ENCODE measurements at regions not wholly inside any gene's neighbourhood (a gene's known extent, or its start where the extent isn't known, plus 50 kb on each side); places are given as distances from the start of the nearest gene placed in this dataset.

- DNase-seq: no peak
Measured at GRCh38 chr10:3363311-3364045, 190.9 kb upstream of the PITRM1 start.

DNA sequence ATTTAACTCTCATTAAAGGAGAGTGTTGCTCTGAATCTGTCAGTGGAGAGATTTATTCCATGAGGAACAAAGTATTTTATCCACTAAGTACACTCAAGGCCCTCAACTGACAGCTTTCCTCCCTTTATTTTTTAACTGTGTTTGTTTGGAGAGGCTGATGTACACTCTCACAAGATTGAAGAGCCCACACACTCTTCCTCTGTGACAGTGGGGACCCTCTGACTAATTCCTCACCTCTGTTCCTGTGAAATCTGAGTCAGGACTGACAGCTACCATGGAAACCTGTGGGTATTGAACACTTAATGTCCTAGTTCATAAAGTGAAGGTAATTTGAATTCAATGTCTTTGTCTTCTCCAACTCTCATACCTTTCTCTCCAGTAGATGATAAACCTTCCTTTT, 189.8 kb upstream of the PITRM1 start:
- no peak for DNase-seq

- DNase-seq: no peak
Measured at GRCh38 chr10:3361640-3362039, 189.1 kb upstream of the PITRM1 start.

DNA sequence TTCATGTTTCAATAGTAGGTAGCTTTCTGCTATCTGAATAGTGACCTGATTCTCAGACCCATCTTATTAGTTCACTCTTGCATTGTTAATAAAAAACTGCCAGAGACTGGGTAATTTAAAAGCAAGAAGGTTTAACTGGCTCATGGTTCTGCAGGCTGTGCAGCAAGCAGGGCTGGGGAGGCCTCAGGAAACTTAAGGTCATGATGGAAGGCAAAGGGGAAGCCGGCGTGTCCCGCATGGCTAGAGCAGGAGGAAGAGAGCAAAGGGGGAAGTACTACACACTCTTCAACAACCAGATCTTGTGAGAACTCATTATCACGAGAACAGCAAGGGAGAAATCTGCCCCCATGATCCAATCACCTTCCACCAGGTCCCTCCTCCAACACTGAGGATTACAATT, 185.2 kb upstream of the PITRM1 start:
- no peak for DNase-seq

GRCh38 chr10:3355536-3355935, 183.0 kb upstream of the PITRM1 start:
- no peak for DNase-seq

GRCh38 chr10:3354174-3354900, 181.8 kb upstream of the PITRM1 start:
- DNase-seq: no peak

DNA sequence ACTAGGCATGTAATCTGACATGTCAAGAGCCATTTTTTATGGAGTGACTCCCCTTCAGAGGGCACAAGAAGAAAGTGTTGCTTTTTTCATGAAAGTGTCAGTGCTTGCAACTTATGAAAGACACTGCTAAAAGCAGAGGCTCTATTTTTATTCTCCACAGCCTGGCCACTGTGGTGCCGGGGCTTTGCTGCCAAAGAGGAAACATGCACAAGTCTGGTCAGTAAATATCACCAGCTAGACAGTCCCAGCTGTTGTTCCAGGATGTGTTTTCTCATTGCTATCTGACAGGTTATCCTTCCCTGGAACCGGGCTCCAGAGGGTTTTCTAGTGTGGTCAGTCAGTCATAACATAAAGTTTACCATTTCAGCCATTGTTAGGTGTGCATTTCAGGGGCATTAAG, 180.7 kb upstream of the PITRM1 start:
- no peak for DNase-seq

- no peak for DNase-seq
Measured at GRCh38 chr10:3350617-3351258, 178.2 kb upstream of the PITRM1 start.

DNA sequence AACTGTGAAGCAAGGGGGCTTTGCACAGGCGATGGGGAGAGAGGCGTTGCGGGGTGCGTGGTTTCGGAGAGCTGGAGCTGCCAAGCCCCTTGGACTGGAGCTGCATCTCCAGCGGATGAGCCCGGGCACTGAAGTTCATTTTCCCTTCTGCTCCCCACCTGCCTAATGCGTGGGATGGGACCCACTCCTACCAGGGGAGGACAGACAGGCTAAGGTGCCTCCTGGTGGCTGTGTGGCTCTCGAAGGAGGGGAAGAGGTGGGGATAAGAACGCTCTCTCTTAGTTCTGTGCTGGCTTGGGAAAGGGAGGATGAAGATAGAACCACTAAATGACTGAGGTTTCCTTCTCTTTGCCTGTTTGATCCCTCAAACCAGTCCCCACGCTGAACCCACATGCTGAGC, 177.6 kb upstream of the PITRM1 start:
- DNase-seq: no peak

GRCh38 chr10:3348564-3348963, 176.0 kb upstream of the PITRM1 start:
- no peak for DNase-seq

- DNase-seq: peak in 1 of 2 experiments; percentile 0
Measured at GRCh38 chr10:3347413-3348182, 175.0 kb upstream of the PITRM1 start.

GRCh38 chr10:3346851-3347250, 174.3 kb upstream of the PITRM1 start:
- no peak for DNase-seq

DNA sequence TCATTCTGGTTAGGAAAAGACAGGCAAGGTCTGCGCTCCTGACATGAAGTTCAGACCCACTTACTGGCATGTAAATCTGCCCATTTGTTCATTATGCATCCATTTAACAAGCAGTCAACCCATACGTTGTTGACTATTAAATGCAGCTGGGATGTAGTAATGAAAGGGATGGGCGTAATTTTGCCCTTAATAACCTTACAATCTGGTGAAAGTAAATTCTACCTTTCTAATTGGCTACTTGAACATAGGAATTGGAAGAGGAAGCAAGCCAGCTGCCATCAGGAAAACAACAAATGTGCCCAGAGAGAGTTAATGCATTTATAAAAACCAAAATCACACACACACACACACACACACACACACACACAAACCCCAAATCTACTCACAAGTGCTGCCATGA, 170.2 kb upstream of the PITRM1 start:
- peak in 1 of 2 experiments; percentile 46 for DNase-seq

DNA sequence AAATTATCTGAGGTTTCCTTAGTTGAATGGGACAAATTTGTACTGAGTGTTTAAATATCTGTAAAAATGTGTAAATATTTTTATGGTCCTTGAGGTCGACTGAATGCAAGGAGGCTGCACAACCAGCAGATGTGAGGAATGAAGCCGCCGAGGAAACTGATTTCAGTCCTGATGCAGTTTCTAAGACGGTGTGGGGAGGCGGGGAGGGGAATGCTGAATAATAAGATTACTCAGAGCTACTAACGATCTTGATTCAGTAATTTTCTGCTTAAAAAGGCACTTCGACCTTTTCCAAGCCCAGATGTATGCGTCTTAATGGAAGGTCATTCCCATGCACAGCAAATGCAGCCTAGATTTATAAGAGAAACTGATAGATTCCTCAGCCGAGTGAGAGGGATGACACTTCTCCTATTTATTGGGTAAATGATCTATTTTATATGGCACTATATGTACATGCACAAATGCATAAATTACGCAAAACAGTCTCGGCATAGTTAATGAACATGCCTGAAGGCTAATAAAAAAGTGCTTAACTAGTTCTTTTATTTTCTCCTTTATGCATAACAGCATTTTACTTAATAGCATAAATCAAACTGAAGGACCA, 167.6 kb upstream of the PITRM1 start:
- no peak for DNase-seq

GRCh38 chr10:3339531-3339950, 167.0 kb upstream of the PITRM1 start:
- DNase-seq: no peak

DNA sequence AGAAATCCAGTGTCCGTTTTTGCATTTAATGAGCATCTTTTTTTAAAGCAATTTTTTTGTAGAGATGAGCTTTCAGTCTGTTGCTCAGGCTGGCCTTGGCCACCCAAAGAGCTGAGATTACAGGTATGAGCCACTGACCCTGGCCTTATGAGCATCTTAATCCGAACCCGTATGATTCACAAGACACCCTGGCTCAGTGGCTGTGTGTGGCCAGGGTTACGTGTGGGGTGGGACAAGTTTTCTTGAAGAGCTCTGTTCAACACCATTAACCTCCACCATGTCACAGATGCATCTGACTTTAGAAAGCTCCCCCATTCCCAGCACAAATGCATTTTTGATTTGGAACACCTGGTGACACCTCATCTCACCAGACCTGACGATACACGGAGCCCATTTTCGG, 166.5 kb upstream of the PITRM1 start:
- no peak for DNase-seq

- no peak for DNase-seq
Measured at GRCh38 chr10:3337741-3338140, 165.2 kb upstream of the PITRM1 start.

- DNase-seq: no peak
Measured at GRCh38 chr10:3336673-3337293, 164.2 kb upstream of the PITRM1 start.

- no peak for DNase-seq
Measured at GRCh38 chr10:3333426-3333825, 160.8 kb upstream of the PITRM1 start.

GRCh38 chr10:3331690-3332230, 159.2 kb upstream of the PITRM1 start:
- no peak for DNase-seq

DNA sequence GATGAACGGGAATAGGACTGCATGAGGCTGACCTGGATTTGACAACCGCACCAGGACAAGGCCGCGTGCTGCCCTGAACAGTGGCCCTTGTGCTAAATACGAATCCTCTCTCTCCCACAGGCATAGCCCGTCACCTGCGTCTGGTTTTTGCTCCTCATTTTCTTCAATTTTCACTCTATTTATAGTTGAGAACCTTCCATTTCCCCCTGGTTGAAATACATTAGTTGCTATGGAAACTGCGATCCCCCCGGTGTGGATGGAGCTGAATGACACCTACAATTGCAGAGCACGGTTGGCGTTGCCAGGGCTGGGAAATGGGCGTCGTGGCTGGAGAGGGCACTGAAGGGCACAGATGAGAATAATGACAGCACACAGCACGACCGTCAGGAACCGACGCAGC, 158.6 kb upstream of the PITRM1 start:
- DNase-seq: no peak

DNA sequence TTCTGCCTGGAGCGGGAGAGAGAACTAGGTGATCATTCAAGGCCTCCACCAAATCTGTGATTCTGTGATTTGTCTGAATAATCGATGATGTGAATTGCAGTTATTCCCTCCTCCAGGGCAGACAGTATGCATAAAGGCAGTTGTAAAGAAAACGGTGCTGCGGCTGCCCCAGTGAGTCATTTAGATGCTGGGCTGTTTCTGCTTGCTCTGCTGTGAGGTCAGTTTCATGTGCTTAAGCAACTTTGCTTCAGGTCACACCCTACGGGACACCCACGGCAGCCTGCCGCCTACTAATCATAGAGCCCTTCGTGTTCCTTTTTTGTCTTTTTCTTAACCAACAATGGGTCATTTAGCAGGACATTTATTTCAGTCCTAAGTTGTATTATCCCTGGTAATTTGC, 158.1 kb upstream of the PITRM1 start:
- DNase-seq: no peak
